IPS DF 6.9 (cell line): ENCODE measurements at regions not wholly inside any gene's neighbourhood (a gene's known extent, or its start where the extent isn't known, plus 50 kb on each side); places are given as distances from the start of the nearest gene placed in this dataset.

Experiments
- DNase-seq: peaks from one replicate; pipeline ENCODE4 v3.0.0-alpha.2; 2013; ENCODE audit warnings: low read depth, low spot score
- H3K27ac ChIP-seq: one replicate; pipeline ENCODE4 v1.5.1; 2013; ENCODE audit warnings: low read length, control low read depth
- H3K27me3 ChIP-seq: 2 replicates; pipeline ENCODE4 v1.6.1; 2013; ENCODE audit warnings: mild to moderate bottlenecking, low read length; ENCODE audit not compliant: control insufficient read depth, insufficient read depth
- H3K36me3 ChIP-seq: 2 replicates; pipeline ENCODE4 v1.6.1; 2013; ENCODE audit warnings: low read length; ENCODE audit not compliant: control insufficient read depth, insufficient read depth
- H3K4me1 ChIP-seq: 2 replicates; pipeline ENCODE4 v1.6.1; 2013; ENCODE audit warnings: low read length; ENCODE audit not compliant: control insufficient read depth, insufficient read depth
- H3K4me3 ChIP-seq: 2 replicates; pipeline ENCODE4 v1.5.1; 2013; ENCODE audit warnings: mild to moderate bottlenecking, low read length
- H3K9me3 ChIP-seq: 2 replicates; pipeline ENCODE4 v1.6.1; 2013; ENCODE audit warnings: low read length, inconsistent platforms; ENCODE audit not compliant: control insufficient read depth, insufficient read depth
- WGBS: extraction: QIAGEN DNeasy Blood & Tissue Kit; methylation state at CpG from one replicate; pipeline ENCODE4 v1.1.7; 2013; ENCODE audit warnings: mixed read lengths, missing lambda C conversion rate; ENCODE audit not compliant: insufficient read length, insufficient coverage; 5-methylcytosine and 5-hydroxymethylcytosine counted together

GRCh38 chr11:133697603-133698180 is 147.6 kb downstream of the SPATA19 start:
- H3K27ac ChIP-seq = no peak overlapping the region
- H3K4me3 ChIP-seq = no peak overlapping the region
- H3K36me3 ChIP-seq = no peaks in the 10 kb centered on the region
- H3K4me1 ChIP-seq = no peaks in the 10 kb centered on the region
- no peaks in the 10 kb centered on the region for H3K27me3 ChIP-seq
- H3K9me3 ChIP-seq = no peaks in the 10 kb centered on the region
- no peak for DNase-seq
- no CpG with 5 or more reads among the region's 4 CpGs for WGBS

GRCh38 chr11:133697161-133697560 is 148.2 kb downstream of the SPATA19 start:
- WGBS = no CpG with 5 or more reads among the region's 5 CpGs
- no peak overlapping the region for H3K27ac ChIP-seq
- H3K9me3 ChIP-seq = no peaks in the 10 kb centered on the region
- no peak for DNase-seq
- no peaks in the 10 kb centered on the region for H3K4me1 ChIP-seq
- H3K27me3 ChIP-seq = no peaks in the 10 kb centered on the region
- no peak overlapping the region for H3K4me3 ChIP-seq
- no peaks in the 10 kb centered on the region for H3K36me3 ChIP-seq

GRCh38 chr11:133695387-133695786 is 149.9 kb downstream of the SPATA19 start:
- WGBS = no CpG with 5 or more reads among the region's 2 CpGs
- Histone ChIP-seq H3K27me3 (no peaks in the 10 kb centered on the region), H3K4me1 (no peaks in the 10 kb centered on the region), H3K36me3 (no peaks in the 10 kb centered on the region), H3K4me3 (no peak overlapping the region), H3K9me3 (no peaks in the 10 kb centered on the region), H3K27ac (no peak overlapping the region)
- DNase-seq = no peak

GRCh38 chr11:133694701-133695100 is 150.6 kb downstream of the SPATA19 start:
- H3K4me3 ChIP-seq = no peak overlapping the region
- WGBS = no CpG with 5 or more reads among the region's 3 CpGs
- no peak for DNase-seq
- no peaks in the 10 kb centered on the region for H3K27me3 ChIP-seq
- H3K9me3 ChIP-seq = no peaks in the 10 kb centered on the region
- H3K36me3 ChIP-seq = no peaks in the 10 kb centered on the region
- no peaks in the 10 kb centered on the region for H3K4me1 ChIP-seq
- no peak overlapping the region for H3K27ac ChIP-seq

GRCh38 chr11:133693110-133693509 is 152.2 kb downstream of the SPATA19 start:
- Histone ChIP-seq H3K27ac (no peak overlapping the region), H3K27me3 (no peaks in the 10 kb centered on the region), H3K36me3 (no peaks in the 10 kb centered on the region), H3K9me3 (no peaks in the 10 kb centered on the region), H3K4me3 (no peak overlapping the region), H3K4me1 (no peaks in the 10 kb centered on the region)
- no peak for DNase-seq
- WGBS = no CpG with 5 or more reads among the region's 9 CpGs

GRCh38 chr11:133692126-133692934 is 153.0 kb downstream of the SPATA19 start:
- WGBS = no CpG with 5 or more reads among the region's 8 CpGs
- DNase-seq = no peak
- no peak overlapping the region for H3K4me3 ChIP-seq
- no peaks in the 10 kb centered on the region for H3K9me3 ChIP-seq
- no peak overlapping the region for H3K27ac ChIP-seq
- H3K27me3 ChIP-seq = no peaks in the 10 kb centered on the region
- no peaks in the 10 kb centered on the region for H3K36me3 ChIP-seq
- no peaks in the 10 kb centered on the region; the same call in 1 of the 2 replicates for H3K4me1 ChIP-seq

- WGBS = no CpG with 5 or more reads among the region's 5 CpGs
- no peak for DNase-seq
- no peak overlapping the region for H3K4me3 ChIP-seq
- H3K27me3 ChIP-seq = no peaks in the 10 kb centered on the region
- H3K27ac ChIP-seq = no peak overlapping the region
- no peaks in the 10 kb centered on the region for H3K36me3 ChIP-seq
- H3K4me1 ChIP-seq = no peaks in the 10 kb centered on the region; the same call in 1 of the 2 replicates
- H3K9me3 ChIP-seq = no peaks in the 10 kb centered on the region
These were observed 155.5 kb upstream of the OPCML start for GRCh38 chr11:133687781-133688180.

GRCh38 chr11:133681901-133682300 is 149.6 kb upstream of the OPCML start:
- no peaks in the 10 kb centered on the region for H3K36me3 ChIP-seq
- WGBS = no CpG with 5 or more reads among the region's 6 CpGs
- no peaks in the 10 kb centered on the region for H3K4me1 ChIP-seq
- H3K27me3 ChIP-seq = no peaks in the 10 kb centered on the region
- no peaks in the 10 kb centered on the region for H3K9me3 ChIP-seq
- H3K27ac ChIP-seq = no peak overlapping the region
- DNase-seq = no peak
- H3K4me3 ChIP-seq = no peak overlapping the region

GRCh38 chr11:133679896-133680295 is 147.6 kb upstream of the OPCML start:
- no CpG with 5 or more reads among the region's 5 CpGs for WGBS
- H3K27me3 ChIP-seq = no peaks in the 10 kb centered on the region
- H3K9me3 ChIP-seq = no peaks in the 10 kb centered on the region
- no peaks in the 10 kb centered on the region for H3K36me3 ChIP-seq
- no peak overlapping the region for H3K27ac ChIP-seq
- no peaks in the 10 kb centered on the region for H3K4me1 ChIP-seq
- no peak overlapping the region for H3K4me3 ChIP-seq
- DNase-seq = no peak

GRCh38 chr11:133678191-133678590 is 145.9 kb upstream of the OPCML start:
- H3K36me3 ChIP-seq = no peaks in the 10 kb centered on the region
- H3K4me3 ChIP-seq = no peak overlapping the region
- H3K9me3 ChIP-seq = no peaks in the 10 kb centered on the region
- no peak overlapping the region for H3K27ac ChIP-seq
- no CpG with 5 or more reads among the region's 2 CpGs for WGBS
- no peaks in the 10 kb centered on the region for H3K27me3 ChIP-seq
- no peaks in the 10 kb centered on the region for H3K4me1 ChIP-seq
- no peak for DNase-seq

- no CpG with 5 or more reads among the region's 3 CpGs for WGBS
- H3K4me3 ChIP-seq = no peak overlapping the region
- no peaks in the 10 kb centered on the region for H3K36me3 ChIP-seq
- H3K9me3 ChIP-seq = no peaks in the 10 kb centered on the region
- no peaks in the 10 kb centered on the region for H3K4me1 ChIP-seq
- DNase-seq = no peak
- H3K27me3 ChIP-seq = no peaks in the 10 kb centered on the region
- H3K27ac ChIP-seq = no peak overlapping the region
These were observed 145.1 kb upstream of the OPCML start for GRCh38 chr11:133677387-133677786.
